HG03095 (cell line): ENCODE measurements at regions not wholly inside any gene's neighbourhood (a gene's known extent, or its start where the extent isn't known, plus 50 kb on each side); places are given as distances from the start of the nearest gene placed in this dataset.

ENCODE experiments used
- ATAC-seq: cut with Tn5 transposase; IDR thresholded peaks from one replicate; pipeline ENCODE4 v1.9.1; 2021; ENCODE audit warnings: moderate library complexity; ENCODE audit not compliant: unreplicated experiment

DNA sequence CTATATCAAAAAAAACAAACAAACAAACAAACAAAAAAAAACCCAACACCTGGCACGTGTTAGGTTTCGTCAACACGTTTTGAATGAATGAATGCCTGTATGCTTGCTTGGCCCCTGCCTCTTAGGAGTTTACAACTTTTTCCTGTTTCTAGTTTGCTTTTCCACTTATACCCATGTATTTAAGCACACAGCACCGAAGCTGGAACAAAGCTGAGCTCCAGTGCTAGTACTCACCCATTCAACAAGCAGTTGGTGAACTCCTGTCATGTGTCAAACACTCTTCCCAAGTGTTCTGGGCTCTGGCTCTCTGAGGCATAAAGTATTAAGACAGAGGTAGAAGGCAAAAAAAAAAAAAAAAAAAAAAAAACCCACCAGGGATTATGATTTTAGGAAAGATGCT, 599.3 kb downstream of the BUD13 start:
- ATAC-seq = no peak

DNA sequence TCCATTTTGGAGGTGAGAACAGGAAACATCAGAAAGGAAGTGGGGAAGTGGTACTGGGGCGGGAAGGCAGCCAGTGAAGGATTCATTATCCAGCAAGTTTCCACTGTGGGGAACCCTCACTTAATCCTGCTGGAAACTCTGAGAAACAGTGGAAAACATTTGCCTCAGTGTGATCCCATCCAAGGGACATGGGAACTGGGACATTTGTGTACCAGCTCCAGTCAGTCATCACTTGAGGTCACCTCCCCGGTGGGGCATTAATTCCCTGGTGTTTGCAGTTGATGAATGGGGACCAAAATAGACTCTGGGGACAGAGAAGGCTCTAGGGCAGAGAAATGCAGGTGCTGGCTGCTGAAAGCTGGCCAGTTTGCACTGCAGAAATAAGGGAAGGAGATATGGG, 599.9 kb downstream of the BUD13 start:
- ATAC-seq = no peak

- ATAC-seq = no peak
Measured at GRCh38 chr11:116172156-116172555, 600.6 kb downstream of the BUD13 start.

DNA sequence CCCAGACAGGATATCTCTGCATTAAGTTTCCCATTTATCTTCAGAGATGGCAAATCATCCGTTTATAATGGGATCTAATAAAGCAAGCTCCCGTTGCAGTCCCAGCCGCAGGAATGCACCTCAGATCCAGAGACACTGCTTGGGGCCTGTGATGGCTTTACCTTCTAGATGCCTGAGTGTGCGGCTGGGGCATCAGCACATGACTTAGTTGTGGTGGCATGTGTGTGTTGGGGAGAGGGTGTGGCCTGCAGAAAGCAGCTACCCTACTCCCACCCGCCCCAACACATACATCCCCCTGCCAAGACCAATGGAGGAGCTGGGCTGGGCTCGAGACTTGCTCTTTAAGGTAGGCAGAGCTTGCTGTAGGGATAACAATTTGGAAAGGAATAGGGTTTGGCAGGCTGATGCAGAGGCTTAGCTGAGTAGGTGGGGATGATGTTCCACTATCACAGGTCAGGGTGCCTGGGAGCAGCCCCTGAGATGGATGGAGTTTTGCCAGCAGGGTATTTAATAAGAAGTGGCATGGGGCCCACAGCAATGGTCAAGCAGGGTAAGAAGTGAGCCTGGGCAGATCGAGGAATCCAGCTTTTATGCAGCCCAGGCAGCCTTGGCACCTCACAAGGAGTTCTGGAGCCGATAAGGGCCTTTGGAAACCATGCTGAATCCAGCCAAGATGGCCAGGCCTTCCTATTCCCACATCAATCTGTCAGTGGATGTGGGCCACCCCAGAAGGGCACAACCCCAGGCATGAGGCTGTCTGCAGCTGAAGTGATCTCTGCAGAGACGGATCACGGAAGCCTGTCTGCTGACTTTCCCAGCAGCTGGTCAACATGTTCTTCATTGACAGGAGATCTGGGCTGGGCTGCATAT, 601.3 kb downstream of the BUD13 start:
- no peak for ATAC-seq

- ATAC-seq = no peak
Measured at GRCh38 chr11:116170526-116171120, 602.2 kb downstream of the BUD13 start.

- ATAC-seq = no peak
Measured at GRCh38 chr11:116169776-116170175, 603.0 kb downstream of the BUD13 start.

- ATAC-seq = no peak
Measured at GRCh38 chr11:116168459-116168787, 604.4 kb downstream of the BUD13 start.

GRCh38 chr11:116167706-116168458, 604.9 kb downstream of the BUD13 start:
- no peak for ATAC-seq

- ATAC-seq = no peak
Measured at GRCh38 chr11:116166573-116167465, 606.0 kb downstream of the BUD13 start.

DNA sequence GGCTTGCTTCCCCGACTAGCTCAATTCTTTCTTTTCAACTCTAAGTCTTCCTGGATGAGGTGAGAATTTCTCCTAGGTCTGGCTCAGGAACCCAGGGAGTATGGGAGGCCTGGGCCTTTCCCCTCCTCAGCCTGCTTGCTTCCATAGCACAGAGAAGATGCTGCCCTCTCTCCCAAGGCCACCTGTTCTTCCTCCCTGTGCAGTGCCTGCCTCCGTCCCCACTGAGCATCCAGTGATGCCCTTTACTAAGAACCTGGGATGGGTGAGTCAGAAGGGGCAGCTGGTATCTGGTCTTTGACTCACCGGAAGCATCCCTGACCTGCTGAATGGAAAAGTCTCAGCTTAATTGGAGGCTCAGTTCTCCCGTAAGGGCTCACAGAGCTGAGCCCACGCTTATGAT, 607.9 kb downstream of the BUD13 start:
- ATAC-seq = no peak

DNA sequence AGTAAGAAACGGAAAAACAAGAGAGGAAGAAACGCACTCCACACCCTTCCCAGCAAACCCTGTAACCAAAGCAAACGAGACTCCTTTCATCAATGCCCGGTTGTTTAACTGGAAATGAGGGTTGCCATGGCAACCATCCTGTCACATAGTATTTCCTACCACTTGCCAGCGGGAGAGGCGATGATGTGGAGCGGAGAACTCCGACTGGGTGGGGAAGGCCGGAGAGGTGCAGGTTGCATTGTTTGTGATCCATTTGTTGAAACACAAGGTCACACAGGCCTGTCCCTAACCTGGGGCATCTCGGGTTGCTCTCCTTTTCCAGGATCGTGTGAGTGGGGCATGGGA, 609.9 kb downstream of the BUD13 start:
- no peak for ATAC-seq

DNA sequence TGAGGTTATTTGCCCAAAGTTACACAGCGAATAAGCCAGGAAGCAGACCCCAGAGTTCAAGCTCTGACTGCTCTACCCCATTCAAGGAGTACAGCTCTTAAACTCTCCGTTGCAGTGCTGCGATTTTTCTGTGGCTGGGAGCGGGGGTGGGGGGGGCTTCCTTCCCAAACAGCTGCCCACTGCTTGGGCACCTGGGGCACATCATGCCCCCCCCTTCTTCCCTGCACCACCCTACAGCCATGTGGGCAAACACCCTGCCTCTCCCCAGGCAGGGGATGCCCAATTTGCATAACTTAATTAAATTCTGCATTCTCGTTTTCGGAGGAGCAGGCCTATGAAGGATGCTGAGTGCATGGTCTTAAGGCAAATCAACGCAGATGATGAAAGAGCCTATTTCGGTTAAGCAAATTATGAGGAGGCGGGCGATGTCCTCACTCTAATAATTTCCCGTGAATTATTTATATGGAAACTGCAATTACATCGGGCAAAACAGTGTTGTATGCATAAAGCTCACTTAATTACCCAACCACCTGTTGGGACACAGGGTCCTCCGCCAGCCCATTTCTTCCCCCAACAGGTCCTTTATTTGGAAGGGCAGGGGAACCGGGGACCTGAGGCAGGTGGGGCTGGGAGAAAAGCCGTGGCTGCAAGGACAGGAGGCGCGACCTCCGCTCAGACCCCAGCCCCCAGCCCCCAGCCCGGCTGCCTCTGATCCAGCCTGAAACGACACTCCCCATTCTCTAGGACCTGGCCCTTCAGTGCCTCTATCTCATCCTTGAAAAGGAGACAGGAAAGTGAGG, 610.5 kb downstream of the BUD13 start:
- no peak for ATAC-seq

DNA sequence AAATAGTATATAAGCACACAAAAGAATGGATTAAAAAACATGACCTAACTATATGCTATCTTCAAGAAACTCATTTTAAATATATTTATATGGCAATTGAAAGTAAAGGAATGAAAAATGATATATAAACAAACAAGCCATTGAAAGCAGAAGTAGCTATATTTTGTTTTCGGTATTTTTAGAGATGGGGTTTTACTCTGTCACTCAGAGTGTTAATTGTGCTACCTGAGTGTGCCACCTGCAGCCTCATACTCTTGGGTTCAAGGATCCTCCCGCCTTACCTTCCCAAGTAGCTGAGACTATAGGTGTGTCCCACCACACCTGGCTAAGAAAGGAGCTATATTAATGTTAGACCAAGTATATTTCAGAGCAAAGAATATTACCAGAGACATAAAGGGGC, 624.1 kb downstream of the BUD13 start:
- ATAC-seq = no peak

DNA sequence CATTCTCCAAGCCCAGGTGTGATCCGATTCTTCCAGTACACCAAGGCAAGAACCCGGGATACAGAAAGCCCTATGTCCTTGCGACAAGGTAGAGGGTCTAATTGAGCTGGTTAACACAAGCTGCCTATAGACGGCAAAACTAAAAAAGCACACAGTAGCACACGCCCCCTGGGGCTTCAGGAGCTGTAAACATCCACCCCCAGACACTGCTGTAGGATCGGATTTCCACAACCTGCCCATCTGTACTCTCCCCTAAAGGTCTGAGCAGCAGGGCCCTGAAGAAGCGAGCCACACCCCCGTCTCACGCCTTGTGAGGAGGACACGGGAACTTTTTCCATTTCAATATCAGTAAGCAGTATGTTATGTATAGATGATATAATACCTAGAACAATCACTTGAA, 624.7 kb downstream of the BUD13 start:
- no peak for ATAC-seq

DNA sequence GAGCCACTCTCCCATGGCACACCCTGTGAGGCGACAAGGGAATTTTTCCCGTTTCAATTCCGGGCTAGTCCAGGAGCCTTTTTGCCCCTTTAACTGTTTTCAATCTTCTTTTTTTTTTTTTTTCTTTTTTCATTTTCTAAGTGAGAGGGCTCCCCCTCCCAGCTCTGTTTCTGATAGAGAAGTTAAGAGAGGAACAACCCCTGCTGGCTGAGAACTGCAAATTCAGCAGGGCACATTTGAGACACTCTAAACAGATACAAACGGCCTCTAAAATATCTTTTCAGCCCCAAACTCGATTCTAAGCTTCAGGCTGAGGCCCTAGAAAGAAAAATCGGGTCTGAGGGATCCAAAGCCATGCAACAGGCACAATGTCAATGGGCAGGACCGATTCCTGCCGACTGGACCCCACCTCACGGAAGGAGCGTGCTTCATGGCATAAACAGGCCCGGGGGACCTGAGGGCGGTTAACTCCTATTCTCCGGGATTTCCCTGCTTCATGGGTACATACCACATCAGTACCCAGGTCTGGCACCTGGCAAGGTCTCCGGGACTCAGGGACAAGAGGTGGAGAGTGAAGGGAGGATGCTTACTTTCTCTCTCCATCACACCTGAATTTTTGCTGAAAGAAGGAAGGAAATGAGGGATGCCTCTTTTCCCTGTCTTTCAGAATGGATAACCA, 627.5 kb downstream of the BUD13 start:
- ATAC-seq = no peak

DNA sequence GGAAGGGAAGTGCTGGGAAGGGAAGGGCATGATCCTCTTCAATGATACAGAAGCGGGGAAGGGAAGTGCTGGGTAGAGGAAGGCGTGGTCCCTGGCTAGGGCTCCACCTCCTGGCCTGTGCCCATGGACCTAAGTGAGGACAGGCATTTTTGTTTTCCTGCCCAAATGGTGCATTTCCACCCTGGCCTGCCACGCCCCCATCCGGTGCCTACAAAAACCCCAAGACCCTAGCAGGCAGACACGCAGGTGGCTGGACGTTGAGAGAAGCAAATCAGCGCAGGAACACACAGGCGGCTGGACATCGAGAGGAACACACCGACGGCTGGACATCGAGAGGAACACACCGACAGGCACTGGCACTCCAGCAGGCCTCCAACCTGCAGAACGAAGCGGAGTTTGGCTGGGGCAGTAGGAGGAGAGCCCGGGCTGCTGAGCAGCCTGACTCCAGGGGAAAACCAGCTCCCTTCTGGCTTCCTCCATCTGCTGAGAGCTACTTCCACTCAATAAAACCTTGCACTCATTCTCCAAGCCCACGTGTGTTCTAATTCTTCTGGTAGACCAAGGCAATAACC, 628.3 kb downstream of the BUD13 start:
- no peak for ATAC-seq

GRCh38 chr11:116138280-116138679, 634.1 kb upstream of the CADM1 start:
- no peak for ATAC-seq

GRCh38 chr11:116137753-116138152, 633.5 kb upstream of the CADM1 start:
- no peak for ATAC-seq

DNA sequence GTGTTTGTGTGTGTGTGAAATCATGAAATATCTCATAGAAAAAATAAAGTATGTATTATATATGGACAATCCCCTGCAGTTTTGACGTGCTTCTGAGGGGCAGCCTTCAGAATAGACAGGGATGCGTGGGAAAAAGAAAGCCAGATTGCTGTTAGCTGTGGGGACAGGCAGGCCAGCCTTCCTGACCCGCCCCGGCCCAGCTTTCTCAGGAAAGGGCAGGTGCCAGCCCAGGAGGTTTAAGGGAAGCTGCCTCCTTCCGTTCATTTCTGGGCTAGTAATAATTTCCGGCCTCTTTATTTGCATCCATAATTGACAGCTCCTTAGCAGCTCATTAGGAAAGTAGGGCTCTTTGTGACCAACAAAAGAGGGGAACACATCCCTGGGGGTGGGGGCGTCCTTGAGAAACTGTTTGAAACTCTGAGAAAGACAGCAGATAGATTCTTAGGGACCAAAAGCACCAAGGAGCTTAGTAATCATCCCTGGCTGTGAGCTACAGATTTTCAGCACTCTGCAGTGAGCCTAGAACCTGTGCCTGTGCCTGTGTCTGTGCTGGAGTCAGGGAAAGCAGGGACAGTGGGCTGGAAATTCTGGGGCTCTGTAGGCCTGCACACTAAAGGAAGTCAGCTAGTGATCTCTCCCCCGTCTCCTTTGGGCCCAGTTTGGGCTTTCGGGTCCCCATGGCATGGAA, 632.9 kb upstream of the CADM1 start:
- no peak for ATAC-seq
